ENCODE measurements at regions not wholly inside any gene's neighbourhood (a gene's known extent, or its start where the extent isn't known, plus 50 kb on each side); places are given as distances from the start of the nearest gene placed in this dataset.

GRCh38 chr1:219372916-219373615, 199.4 kb downstream of the LYPLAL1 start:
- ChIA-PET CTCF (interaction anchor here (1.0 to 2.6 kb wide), 2 partner anchors 14 to 40 kb away, joined by 3 to 19 read pairs; no protein-coding TSS in a partner anchor), POLR2A (no interaction called here)
- TF ChIP-seq CTCF (IDR thresholded peaks at IDR 0.05; ENCODE audit: insufficient read depth, low read length, missing control alignments) = no peak
- DNase-seq (ENCODE audit: low read depth, low spot score) = no peak
- no peak overlapping the region for H3K4me3 ChIP-seq (ENCODE audit: low read depth, low read length)

DNA sequence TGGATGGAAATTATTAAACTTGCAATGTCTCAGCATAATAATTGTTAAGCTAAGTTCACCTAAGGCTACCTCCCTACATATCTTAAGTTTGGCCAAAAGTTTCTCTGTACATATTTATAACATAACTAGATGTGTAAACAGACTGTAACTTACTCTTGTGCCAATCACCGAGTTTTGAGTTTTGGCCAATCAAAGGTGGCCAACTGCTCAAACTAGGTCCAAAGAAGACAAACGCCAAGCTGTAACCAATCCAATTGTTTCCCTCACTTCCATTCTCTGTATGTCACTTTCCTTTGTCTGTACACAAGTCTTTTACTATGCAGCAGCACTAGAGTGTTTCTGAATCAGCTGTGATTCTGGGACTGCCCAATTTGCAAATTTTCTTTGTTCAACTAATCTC, 197.8 kb downstream of the LYPLAL1 start:
- no peak overlapping the region for H3K4me3 ChIP-seq (ENCODE audit: low read depth, low read length)
- CTCF ChIA-PET = interaction anchor here (1.3 kb wide), 1 partner anchor 14 kb away, joined by 4 read pairs; no protein-coding TSS in a partner anchor
- POLR2A ChIA-PET = no interaction called here
- TF ChIP-seq CTCF (IDR thresholded peaks at IDR 0.05; ENCODE audit: insufficient read depth, low read length, missing control alignments) = no peak
- no peak for DNase-seq (ENCODE audit: low read depth, low spot score)

DNA sequence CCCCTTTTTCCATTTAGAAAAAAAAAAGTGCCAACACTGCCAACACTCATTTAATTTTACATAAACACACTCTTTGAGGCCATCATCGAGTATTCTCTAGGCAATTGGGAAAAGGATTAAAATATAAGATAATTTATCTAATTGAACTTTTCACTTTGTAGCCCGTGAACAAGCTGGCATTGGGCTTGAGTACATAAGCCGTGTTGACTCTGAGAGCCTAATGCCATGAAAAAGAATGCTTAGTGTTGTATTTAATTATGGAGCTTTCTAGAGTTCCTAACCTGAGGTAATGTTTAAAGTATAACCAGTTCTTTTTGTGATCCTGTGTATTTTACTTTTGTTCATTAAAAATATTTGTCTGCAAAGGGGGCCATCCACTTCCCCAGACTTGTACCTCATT, 193.8 kb downstream of the LYPLAL1 start:
- no peak for DNase-seq (ENCODE audit: low read depth, low spot score)
- CTCF ChIA-PET = interaction anchor here (1.0 kb wide), 1 partner anchor 75 kb away, joined by 3 read pairs; no protein-coding TSS in a partner anchor
- H3K4me3 ChIP-seq (ENCODE audit: low read depth, low read length) = no peak overlapping the region
- POLR2A ChIA-PET = no interaction called here
- no peak for TF ChIP-seq CTCF (IDR thresholded peaks at IDR 0.05; ENCODE audit: insufficient read depth, low read length, missing control alignments)

GRCh38 chr1:219365451-219365850, 191.8 kb downstream of the LYPLAL1 start:
- no peak for TF ChIP-seq CTCF (IDR thresholded peaks at IDR 0.05; ENCODE audit: insufficient read depth, low read length, missing control alignments)
- DNase-seq (ENCODE audit: low read depth, low spot score) = no peak
- H3K4me3 ChIP-seq (ENCODE audit: low read depth, low read length) = no peak overlapping the region
- POLR2A ChIA-PET = no interaction called here
- CTCF ChIA-PET = no interaction called here

DNA sequence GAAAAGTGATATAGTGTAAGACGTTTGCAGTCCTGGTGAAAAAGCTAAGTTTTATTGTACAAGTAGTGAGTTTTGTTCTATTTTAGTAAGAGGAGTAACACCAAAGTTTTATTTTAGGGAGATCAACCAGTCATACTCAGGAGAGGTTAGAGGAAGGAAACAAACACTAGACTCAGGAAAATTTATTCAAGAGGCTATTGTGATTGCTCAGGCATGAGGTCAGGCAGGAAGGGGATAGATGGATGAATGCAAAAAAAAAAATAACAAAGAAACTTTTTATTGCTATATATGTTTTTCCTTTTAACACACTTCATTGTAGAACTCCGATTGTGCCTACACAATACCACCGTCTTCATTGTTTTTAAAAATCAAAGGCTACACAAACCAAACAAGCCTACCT, 189.0 kb downstream of the LYPLAL1 start:
- ChIA-PET POLR2A (no interaction called here), CTCF (no interaction called here)
- TF ChIP-seq CTCF (IDR thresholded peaks at IDR 0.05; ENCODE audit: insufficient read depth, low read length, missing control alignments) = no peak
- no peak overlapping the region for H3K4me3 ChIP-seq (ENCODE audit: low read depth, low read length)
- DNase-seq (ENCODE audit: low read depth, low spot score) = no peak

DNA sequence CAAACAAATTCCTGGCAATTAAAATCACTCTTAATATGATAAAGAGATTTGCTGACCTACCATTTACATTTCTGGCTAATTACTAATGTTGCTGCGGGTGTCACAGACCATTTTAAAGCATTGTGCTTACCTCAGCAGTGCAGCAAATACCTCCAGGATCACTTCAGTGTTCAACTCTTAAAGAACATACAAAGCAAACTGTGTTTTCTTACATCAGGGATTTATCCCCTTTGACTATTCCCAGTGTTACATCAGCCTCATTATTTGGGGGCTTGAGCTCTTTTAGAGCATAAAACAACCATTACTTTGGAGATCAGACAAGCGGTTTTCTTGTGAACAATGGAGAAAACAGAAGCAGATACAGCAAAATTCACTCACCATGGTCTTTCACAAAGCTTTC, 185.4 kb downstream of the LYPLAL1 start:
- ChIA-PET CTCF (no interaction called here), POLR2A (no interaction called here)
- no peak overlapping the region for H3K4me3 ChIP-seq (ENCODE audit: low read depth, low read length)
- no peak for TF ChIP-seq CTCF (IDR thresholded peaks at IDR 0.05; ENCODE audit: insufficient read depth, low read length, missing control alignments)
- DNase-seq (ENCODE audit: low read depth, low spot score) = no peak
